H9 (cell line): ENCODE measurements at regions not wholly inside any gene's neighbourhood (a gene's known extent, or its start where the extent isn't known, plus 50 kb on each side); places are given as distances from the start of the nearest gene placed in this dataset.

Experiments
- DNase-seq: peaks from one replicate; pipeline ENCODE4 v3.0.0-alpha.2; 2017
- H2AFZ ChIP-seq: one replicate; pipeline ENCODE4 v1.6.1; 2013; ENCODE audit warnings: mild to moderate bottlenecking, low read length, control low read depth, moderate library complexity
- H2AK5ac ChIP-seq: 2 replicates; pipeline ENCODE4 v1.6.1; 2013; ENCODE audit warnings: low read length, control low read depth, mixed read lengths; ENCODE audit not compliant: insufficient read length
- H2BK120ac ChIP-seq: one replicate; pipeline ENCODE4 v1.6.1; 2013; ENCODE audit warnings: low read depth, mild to moderate bottlenecking, low read length, control low read depth, inconsistent platforms; ENCODE audit not compliant: poor library complexity, severe bottlenecking
- H2BK12ac ChIP-seq: 2 replicates; pipeline ENCODE4 v1.6.1; 2013; ENCODE audit warnings: low read length, control low read depth, mixed read lengths, low read depth; ENCODE audit not compliant: insufficient read length
- H2BK15ac ChIP-seq: 2 replicates; pipeline ENCODE4 v1.6.1; 2013; ENCODE audit warnings: low read depth, low read length, control low read depth
- H2BK20ac ChIP-seq: one replicate; pipeline ENCODE4 v1.6.1; 2013; ENCODE audit warnings: low read depth, mild to moderate bottlenecking, low read length, control low read depth, inconsistent platforms; ENCODE audit not compliant: poor library complexity, severe bottlenecking
- H2BK5ac ChIP-seq: 2 replicates; pipeline ENCODE4 v1.6.1; 2013; ENCODE audit warnings: low read length, control low read depth, mixed read lengths; ENCODE audit not compliant: insufficient read length
- H3K14ac ChIP-seq: 2 replicates; pipeline ENCODE4 v1.6.1; 2013; ENCODE audit warnings: low read length, control low read depth; ENCODE audit not compliant: insufficient read depth
- H3K18ac ChIP-seq: 2 replicates; pipeline ENCODE4 v1.6.1; 2013; ENCODE audit warnings: low read depth, mild to moderate bottlenecking, mixed read lengths, low read length, control low read depth; ENCODE audit not compliant: insufficient read length
- H3K23ac ChIP-seq: 2 replicates; pipeline ENCODE4 v1.6.1; 2013; ENCODE audit warnings: low read length, control low read depth, mixed read lengths, low read depth; ENCODE audit not compliant: insufficient read length
- H3K23me2 ChIP-seq: 2 replicates; pipeline ENCODE4 v1.6.1; 2013; ENCODE audit warnings: low read depth, mild to moderate bottlenecking, mixed read lengths, low read length, control low read depth; ENCODE audit not compliant: insufficient read length, poor library complexity, severe bottlenecking
- H3K27ac ChIP-seq: 2 replicates; pipeline ENCODE4 v1.5.1; 2013; ENCODE audit warnings: low read length, control low read depth, mixed read lengths, low read depth; ENCODE audit not compliant: insufficient read length
- H3K27me3 ChIP-seq: 2 replicates; pipeline ENCODE4 v1.6.1; 2013; ENCODE audit warnings: low read length, control low read depth, inconsistent platforms; ENCODE audit not compliant: insufficient read depth
- H3K4ac ChIP-seq: 2 replicates; pipeline ENCODE4 v1.6.1; 2013; ENCODE audit warnings: low read depth, mild to moderate bottlenecking, control low read depth, inconsistent platforms, low read length, moderate library complexity
- H3K4me1 ChIP-seq: 2 replicates; pipeline ENCODE4 v1.6.1; 2013; ENCODE audit warnings: low read length, control low read depth, inconsistent platforms; ENCODE audit not compliant: insufficient read depth
- H3K4me2 ChIP-seq: 2 replicates; pipeline ENCODE4 v1.6.1; 2013; ENCODE audit warnings: low read length, control low read depth, mixed read lengths; ENCODE audit not compliant: insufficient read length, insufficient read depth
- H3K56ac ChIP-seq: 2 replicates; pipeline ENCODE4 v1.6.1; 2013; ENCODE audit warnings: low read depth, mild to moderate bottlenecking, mixed read lengths, low read length, control low read depth; ENCODE audit not compliant: insufficient read length
- H3K79me1 ChIP-seq: 2 replicates; pipeline ENCODE4 v1.6.1; 2013; ENCODE audit warnings: low read depth, mild to moderate bottlenecking, moderate library complexity, low read length, control low read depth, inconsistent platforms; ENCODE audit not compliant: insufficient read depth, poor library complexity, severe bottlenecking
- H3K79me2 ChIP-seq: 2 replicates; pipeline ENCODE4 v1.6.1; 2013; ENCODE audit warnings: low read length, control low read depth, inconsistent platforms; ENCODE audit not compliant: insufficient read depth
- H3K9ac ChIP-seq: 2 replicates; pipeline ENCODE4 v1.6.1; 2013; ENCODE audit warnings: low read length, control low read depth, mixed read lengths; ENCODE audit not compliant: insufficient read length; ENCODE audit errors: extremely low read depth
- H3K9me3 ChIP-seq: one replicate; pipeline ENCODE4 v1.6.1; 2013; ENCODE audit warnings: low read depth, low read length, inconsistent platforms; ENCODE audit not compliant: control insufficient read depth
- H3T11ph ChIP-seq: one replicate; pipeline ENCODE4 v1.6.1; 2013; ENCODE audit warnings: mild to moderate bottlenecking, low read length, control low read depth, inconsistent platforms
- H4K20me1 ChIP-seq: one replicate; pipeline ENCODE4 v1.6.1; 2013; ENCODE audit not compliant: control insufficient read depth, insufficient read length, insufficient read depth
- H4K5ac ChIP-seq: 2 replicates; pipeline ENCODE4 v1.6.1; 2013; ENCODE audit warnings: low read depth, mild to moderate bottlenecking, mixed read lengths, low read length, control low read depth; ENCODE audit not compliant: insufficient read length
- H4K8ac ChIP-seq: replicated peaks from 2 replicates; pipeline ENCODE4 v1.6.1; 2013; ENCODE audit warnings: low read length, control low read depth, mixed read lengths, low read depth; ENCODE audit not compliant: insufficient read length
- H4K91ac ChIP-seq: 2 replicates; pipeline ENCODE4 v1.6.1; 2013; ENCODE audit warnings: low read depth, mild to moderate bottlenecking, moderate library complexity, mixed read lengths, low read length, control low read depth; ENCODE audit not compliant: insufficient read length
- H3K27ac Mint-ChIP-seq, 3 experiments: 2 replicates in 2 of 3; 3 replicates in 1 of 3; pipeline ENCODE4 v1.8.0; 2020 to 2021; ENCODE audit warnings: mixed read lengths in 3 of 3, mild to moderate bottlenecking in 1 of 3, moderate library complexity in 1 of 3
- H3K27me3 Mint-ChIP-seq: 2 replicates; pipeline ENCODE4 v1.8.0; 2021; ENCODE audit warnings: low read depth, mild to moderate bottlenecking, moderate library complexity, mixed read lengths
- H3K36me3 Mint-ChIP-seq, 3 experiments: 2 replicates in 2 of 3; 3 replicates in 1 of 3; pipeline ENCODE4 v1.8.0; 2020 to 2021; ENCODE audit warnings: low read depth in 3 of 3, mixed read lengths in 3 of 3; ENCODE audit not compliant: insufficient read depth in 1 of 3
- H3K4me1 Mint-ChIP-seq, 2 experiments: 2 replicates each; pipeline ENCODE4 v1.8.0; 2020; ENCODE audit warnings: mixed read lengths in 2 of 2
- H3K4me3 Mint-ChIP-seq, 2 experiments: 2 replicates in 1 of 2; 3 replicates in 1 of 2; pipeline ENCODE4 v1.8.0; 2020 to 2021; ENCODE audit warnings: mild to moderate bottlenecking in 2 of 2, mixed read lengths in 2 of 2, moderate library complexity in 1 of 2
- H3K9me3 Mint-ChIP-seq, 2 experiments: 2 replicates in 1 of 2; 3 replicates in 1 of 2; pipeline ENCODE4 v1.8.0; 2020; ENCODE audit warnings: mild to moderate bottlenecking in 2 of 2, mixed read lengths in 2 of 2, moderate library complexity in 1 of 2
- WGBS: extraction: QIAGEN DNeasy Blood & Tissue Kit; methylation state at CpG from one replicate; pipeline ENCODE4 v1.1.7; 2013; ENCODE audit warnings: missing lambda C conversion rate, low lambda C conversion rate, mixed read lengths; ENCODE audit not compliant: insufficient read length; ENCODE audit errors: extremely low coverage; 5-methylcytosine and 5-hydroxymethylcytosine counted together
- TF ChIP-seq, protein P1 (sequence below): fragments of 200-600 bp; sonication (generic); conservative IDR thresholded peaks from 3 replicates; pipeline ENCODE4 v1.8.0; 2021; ENCODE audit warnings: antibody characterized with exemption, mild to moderate bottlenecking

DNA sequence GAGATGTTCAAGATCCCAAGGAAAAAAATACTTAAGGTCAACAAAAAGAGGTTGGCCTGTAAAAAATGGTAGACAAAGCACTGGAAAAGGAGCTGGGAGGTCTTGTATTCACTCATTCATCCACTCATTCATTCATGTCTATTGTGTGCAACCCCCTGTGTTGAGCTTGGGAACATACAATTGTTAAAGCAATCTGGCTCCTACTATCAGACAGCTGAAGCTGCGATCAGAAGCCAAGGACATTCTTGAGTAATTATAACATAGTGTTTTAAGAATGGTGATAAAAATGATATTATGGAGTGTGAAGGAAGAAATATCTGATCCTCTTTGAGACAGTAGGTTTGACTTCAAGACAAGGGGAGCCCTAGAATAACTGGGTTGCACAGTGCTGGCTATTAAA is 693.4 kb downstream of the TOX3 start:
- no CpG with 5 or more reads among the region's 1 CpG for WGBS
- Mint-ChIP-seq H3K4me3 (no peak overlapping the region), H3K27ac (no peak overlapping the region), H3K36me3 (no peaks in the 10 kb centered on the region; a peak in 1 of 7 replicates), H3K4me1 (peaks cover 8 to 10% of the 10 kb centered on the region in 2 experiments), H3K27me3 (no peaks in the 10 kb centered on the region), H3K9me3 (peaks cover 0 to 3% of the 10 kb centered on the region in 2 experiments; a peak in 1 of 5 replicates)
- Histone ChIP-seq H3K79me2 (no peaks in the 10 kb centered on the region), H3K18ac (no peak overlapping the region), H2BK120ac (no peak overlapping the region), H4K91ac (no peak overlapping the region), H4K5ac (no peak overlapping the region), H2BK5ac (no peak overlapping the region), H3K14ac (no peak overlapping the region), H3K23me2 (no peaks in the 10 kb centered on the region), H2BK20ac (no peak overlapping the region), H3K9me3 (no peaks in the 10 kb centered on the region), H3K4me2 (no peak overlapping the region), H3K4me1 (no peaks in the 10 kb centered on the region; the same call in none of the 2 replicates), H2BK12ac (no peak overlapping the region), H3K4ac (no peak overlapping the region), H3K27ac (no peak overlapping the region), H3K79me1 (no peaks in the 10 kb centered on the region), H3K23ac (no peak overlapping the region), H4K8ac (no peak overlapping the region), H3T11ph (no peak overlapping the region), H2BK15ac (no peak overlapping the region), H2AK5ac (no peak overlapping the region), H4K20me1 (no peaks in the 10 kb centered on the region), H2AFZ (no peak overlapping the region), H3K27me3 (no peaks in the 10 kb centered on the region), H3K56ac (no peak overlapping the region), H3K9ac (no peak overlapping the region)
- TF ChIP-seq, protein P1, sequence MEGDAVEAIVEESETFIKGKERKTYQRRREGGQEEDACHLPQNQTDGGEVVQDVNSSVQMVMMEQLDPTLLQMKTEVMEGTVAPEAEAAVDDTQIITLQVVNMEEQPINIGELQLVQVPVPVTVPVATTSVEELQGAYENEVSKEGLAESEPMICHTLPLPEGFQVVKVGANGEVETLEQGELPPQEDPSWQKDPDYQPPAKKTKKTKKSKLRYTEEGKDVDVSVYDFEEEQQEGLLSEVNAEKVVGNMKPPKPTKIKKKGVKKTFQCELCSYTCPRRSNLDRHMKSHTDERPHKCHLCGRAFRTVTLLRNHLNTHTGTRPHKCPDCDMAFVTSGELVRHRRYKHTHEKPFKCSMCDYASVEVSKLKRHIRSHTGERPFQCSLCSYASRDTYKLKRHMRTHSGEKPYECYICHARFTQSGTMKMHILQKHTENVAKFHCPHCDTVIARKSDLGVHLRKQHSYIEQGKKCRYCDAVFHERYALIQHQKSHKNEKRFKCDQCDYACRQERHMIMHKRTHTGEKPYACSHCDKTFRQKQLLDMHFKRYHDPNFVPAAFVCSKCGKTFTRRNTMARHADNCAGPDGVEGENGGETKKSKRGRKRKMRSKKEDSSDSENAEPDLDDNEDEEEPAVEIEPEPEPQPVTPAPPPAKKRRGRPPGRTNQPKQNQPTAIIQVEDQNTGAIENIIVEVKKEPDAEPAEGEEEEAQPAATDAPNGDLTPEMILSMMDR = no peak
- DNase-seq = no peak
